ENCODE measurements at regions not wholly inside any gene's neighbourhood (a gene's known extent, or its start where the extent isn't known, plus 50 kb on each side); places are given as distances from the start of the nearest gene placed in this dataset.

GRCh38 chr4:23516716-23517115, 373.1 kb downstream of the PPARGC1A start:
- Histone ChIP-seq H3K27ac (no peak overlapping the region), H3K4me3 (no peak overlapping the region)
- TF ChIP-seq CTCF (IDR thresholded peaks at IDR 0.05), result no peak
- no peak for DNase-seq (ENCODE audit: low spot score)

GRCh38 chr4:23504083-23504482, 385.8 kb downstream of the PPARGC1A start:
- Histone ChIP-seq H3K27ac (no peak overlapping the region), H3K4me3 (no peak overlapping the region)
- TF ChIP-seq CTCF (IDR thresholded peaks at IDR 0.05), result no peak
- no peak for DNase-seq (ENCODE audit: low spot score)

GRCh38 chr4:23500894-23501449, 388.9 kb downstream of the PPARGC1A start:
- no peak for TF ChIP-seq CTCF (IDR thresholded peaks at IDR 0.05)
- Histone ChIP-seq H3K27ac (no peak overlapping the region), H3K4me3 (no peak overlapping the region)
- DNase-seq (ENCODE audit: low spot score), result no peak

GRCh38 chr4:23485801-23486200, 404.0 kb downstream of the PPARGC1A start:
- H3K27ac ChIP-seq, result no peak overlapping the region
- DNase-seq (ENCODE audit: low spot score), result no peak
- TF ChIP-seq CTCF (IDR thresholded peaks at IDR 0.05), result no peak

GRCh38 chr4:23484689-23485088, 405.2 kb downstream of the PPARGC1A start:
- no peak for DNase-seq (ENCODE audit: low spot score)
- no peak overlapping the region for H3K27ac ChIP-seq
- no peak overlapping the region for H3K4me3 ChIP-seq
- no peak for TF ChIP-seq CTCF (IDR thresholded peaks at IDR 0.05)

More at GRCh38 chr4:23485801-23486200, 404.0 kb downstream of the PPARGC1A start:
- H3K4me3 ChIP-seq, result no peak overlapping the region

GRCh38 chr4:23483320-23483960, 406.4 kb downstream of the PPARGC1A start:
- DNase-seq (ENCODE audit: low spot score), result no peak
- TF ChIP-seq CTCF (IDR thresholded peaks at IDR 0.05), result no peak

GRCh38 chr4:23481566-23481965, 408.3 kb downstream of the PPARGC1A start:
- no peak overlapping the region for H3K4me3 ChIP-seq
- DNase-seq (ENCODE audit: low spot score), result no peak
- no peak overlapping the region for H3K27ac ChIP-seq
- TF ChIP-seq CTCF (IDR thresholded peaks at IDR 0.05), result no peak

More at GRCh38 chr4:23483320-23483960, 406.4 kb downstream of the PPARGC1A start:
- H3K27ac ChIP-seq, result peak overlapping the region in 1 of 2 donors; percentile 21
- no peak overlapping the region for H3K4me3 ChIP-seq

Measured in coronary artery (tissue), 2 donors.